HepG2 (cell line): ENCODE measurements at regions not wholly inside any gene's neighbourhood (a gene's known extent, or its start where the extent isn't known, plus 50 kb on each side); places are given as distances from the start of the nearest gene placed in this dataset.

Source experiments
- ATAC-seq: fragments of 200-7000 bp; cut with Tn5 transposase; 3 replicates; pipeline ENCODE4 v1.9.1; 2020; ENCODE audit warnings: mild to moderate bottlenecking, moderate library complexity
- BruUV-seq: library from RNA; stranded (reverse); fragments of 400-500 nt; replicated peaks from 2 replicates; lab custom pipeline; 2021; lab: Mats Ljungman, UMichigan
- CTCF ChIA-PET: fragments of 300-600 bp; formaldehyde crosslinking; extraction: SDS; loops from one replicate; lab custom pipeline; 2021; ENCODE audit warnings: low total read pairs, inconsistent platforms, low intra/inter-chr PET ratio; lab: Yijun Ruan, JAX
- POLR2A ChIA-PET: fragments of 350-600 bp; sonication (Branson Sonifier 250); formaldehyde crosslinking; loops from one replicate; lab custom pipeline; 2020; ENCODE audit warnings: antibody characterized with exemption, inconsistent platforms; lab: Yijun Ruan, JAX
- DNase-seq: peaks from one replicate; pipeline ENCODE4 v3.0.0-alpha.2; 2015; ENCODE audit warnings: low spot score
- FAIRE-seq: peaks from 3 replicates; lab custom pipeline; 2011; peaks lifted over from hg19 to GRCh38; lab: Jason Lieb, UNC
- H2AFZ ChIP-seq: one replicate; pipeline ENCODE4 v1.6.1; 2011; ENCODE audit warnings: low read length, inconsistent platforms
- H3K27ac ChIP-seq: fragments of 300-600 bp; 3 replicates; pipeline ENCODE4 v1.8.0; 2011; ENCODE audit warnings: mixed run types, mild to moderate bottlenecking, mixed read lengths, low read length, inconsistent platforms; ENCODE audit not compliant: insufficient read depth; ENCODE audit errors: extremely low read length
- H3K27me3 ChIP-seq, 2 experiments: fragments of 200-600 bp in 1 of 2; 2 replicates in 1 of 2; 3 replicates in 1 of 2; pipeline versions ENCODE4 v1.6.0 to v1.8.0; 2011; ENCODE audit warnings: low read length in 2 of 2, mild to moderate bottlenecking in 2 of 2, moderate library complexity in 2 of 2, inconsistent platforms in 1 of 2; ENCODE audit not compliant: insufficient read depth in 2 of 2, control insufficient read depth in 1 of 2
- H3K36me3 ChIP-seq, 2 experiments: fragments of 200-600 bp in 1 of 2; replicated peaks in 1 of 2; 2 replicates in 1 of 2; 3 replicates in 1 of 2; pipeline versions ENCODE4 v1.5.1 to v1.8.0; 2011; ENCODE audit warnings: low read length in 2 of 2, inconsistent platforms in 1 of 2; ENCODE audit not compliant: insufficient read depth in 2 of 2, control insufficient read depth in 1 of 2
- H3K4me1 ChIP-seq: 2 replicates; pipeline ENCODE4 v1.5.1; 2012; ENCODE audit warnings: low read length, inconsistent platforms; ENCODE audit not compliant: insufficient read depth
- H3K4me2 ChIP-seq: 2 replicates; pipeline ENCODE4 v1.6.0; 2011; ENCODE audit warnings: low read depth, low read length, inconsistent platforms
- H3K4me3 ChIP-seq, 3 experiments: fragments of 200-600 bp in 1 of 3; sonication (generic), shearing (Covaris generic) in 1 of 3; replicated peaks in 1 of 3; 2 replicates each; pipeline ENCODE4 v1.5.1; 2011 to 2016; ENCODE audit warnings: low read length in 3 of 3, inconsistent platforms in 2 of 3, low read depth in 2 of 3, mild to moderate bottlenecking in 2 of 3, control low read depth in 1 of 3, mixed read lengths in 1 of 3; ENCODE audit not compliant: insufficient read depth in 1 of 3
- H3K79me2 ChIP-seq: one replicate; pipeline ENCODE4 v1.6.1; 2011; ENCODE audit warnings: low read length, inconsistent platforms; ENCODE audit not compliant: insufficient read depth
- H3K9ac ChIP-seq: 2 replicates; pipeline ENCODE4 v1.6.0; 2011; ENCODE audit warnings: mild to moderate bottlenecking, low read depth, low read length, inconsistent platforms; ENCODE audit not compliant: insufficient read depth
- H3K9me3 ChIP-seq: 2 replicates; pipeline ENCODE4 v1.5.1; 2012; ENCODE audit warnings: mild to moderate bottlenecking, low read length
- H4K20me1 ChIP-seq: 2 replicates; pipeline ENCODE4 v1.6.0; 2011; ENCODE audit warnings: inconsistent platforms, mild to moderate bottlenecking, low read length, moderate library complexity; ENCODE audit not compliant: insufficient read depth
- ATF7 ChIP-seq, 2 experiments: fragments of 450-650 bp in 1 of 2; sonication (generic) in 1 of 2; formaldehyde crosslinking in 1 of 2; IDR thresholded peaks; 2 replicates each; pipeline versions ENCODE4 v1.4.0 to v1.6.1; 2016 to 2020; ENCODE audit warnings: antibody characterized with exemption in 1 of 2, mild to moderate bottlenecking in 1 of 2, missing genetic modification reagents in 1 of 2
- CAMTA2 ChIP-seq: sonication (generic); formaldehyde crosslinking; IDR thresholded peaks from 2 replicates; pipeline ENCODE4 v1.4.0; 2020; ENCODE audit warnings: mild to moderate bottlenecking, missing genetic modification reagents, borderline replicate concordance
- KLF9 ChIP-seq: IDR thresholded peaks from 2 replicates; pipeline ENCODE4 v1.6.1; 2016; ENCODE audit warnings: low read depth
- NFYB ChIP-seq: sonication (generic); formaldehyde crosslinking; IDR thresholded peaks from 2 replicates; pipeline ENCODE4 v1.4.0; 2020; ENCODE audit warnings: missing genetic modification reagents
- NR2F2 ChIP-seq: IDR thresholded peaks from 2 replicates; pipeline ENCODE4 v1.6.1; 2012; ENCODE audit warnings: low read depth, inconsistent platforms, borderline replicate concordance
- SMARCE1 ChIP-seq: fragments of 450-650 bp; IDR thresholded peaks from 2 replicates; pipeline ENCODE4 v1.6.1; 2017; ENCODE audit warnings: borderline replicate concordance
- ZNF3 ChIP-seq: IDR thresholded peaks from 2 replicates; pipeline ENCODE4 v1.7.0; 2017; ENCODE audit warnings: inconsistent platforms
- ZNF619 ChIP-seq: sonication (generic); formaldehyde crosslinking; IDR thresholded peaks from 2 replicates; pipeline ENCODE4 v1.4.0; 2020; ENCODE audit warnings: mild to moderate bottlenecking, missing genetic modification reagents
- ZNF878 ChIP-seq: sonication (generic); formaldehyde crosslinking; IDR thresholded peaks from 2 replicates; pipeline ENCODE4 v1.8.1; 2023; ENCODE audit warnings: mild to moderate bottlenecking, missing genetic modification reagents, moderate library complexity
- ZSCAN21 ChIP-seq: sonication (generic); formaldehyde crosslinking; IDR thresholded peaks from 2 replicates; pipeline ENCODE4 v1.8.0; 2022; ENCODE audit warnings: mild to moderate bottlenecking, missing genetic modification reagents, moderate library complexity, borderline replicate concordance
- in situ Hi-C: cut with HindIII; loops from 2 replicates; pipeline ENCODE4 v1.10.0; 2017; ENCODE audit warnings: low pct_unique_long_range_greater_than_20kb; ENCODE audit not compliant: extremely low pct_ligation_motif_present
- intact Hi-C: fragments of 100-400 bp; cut with micrococcal nuclease; formaldehyde crosslinking; loops from one replicate; pipeline ENCODE4 v1.10.0; 2022; ENCODE audit not compliant: unreplicated experiment
- TF ChIP-seq, protein P1 (sequence below): sonication (generic); formaldehyde crosslinking; conservative IDR thresholded peaks from 2 replicates; pipeline ENCODE4 v1.4.0; 2020; ENCODE audit warnings: missing genetic modification reagents
- TF ChIP-seq, protein P2 (sequence below): sonication (generic); formaldehyde crosslinking; IDR thresholded peaks from 2 replicates; pipeline ENCODE4 v1.4.0; 2020; ENCODE audit warnings: missing genetic modification reagents
- TF ChIP-seq, protein P3 (sequence below): sonication (generic); formaldehyde crosslinking; IDR thresholded peaks from 2 replicates; pipeline ENCODE4 v1.4.0; 2020; ENCODE audit warnings: mild to moderate bottlenecking, missing genetic modification reagents
- TF ChIP-seq, protein P4 (sequence below): sonication (generic); formaldehyde crosslinking; IDR thresholded peaks from 2 replicates; pipeline ENCODE4 v1.8.0; 2022; ENCODE audit warnings: mild to moderate bottlenecking, missing genetic modification reagents
- TF ChIP-seq, protein P5 (sequence below): sonication (generic); formaldehyde crosslinking; IDR thresholded peaks from 2 replicates; pipeline ENCODE4 v1.4.0; 2020; ENCODE audit warnings: missing genetic modification reagents

DNA sequence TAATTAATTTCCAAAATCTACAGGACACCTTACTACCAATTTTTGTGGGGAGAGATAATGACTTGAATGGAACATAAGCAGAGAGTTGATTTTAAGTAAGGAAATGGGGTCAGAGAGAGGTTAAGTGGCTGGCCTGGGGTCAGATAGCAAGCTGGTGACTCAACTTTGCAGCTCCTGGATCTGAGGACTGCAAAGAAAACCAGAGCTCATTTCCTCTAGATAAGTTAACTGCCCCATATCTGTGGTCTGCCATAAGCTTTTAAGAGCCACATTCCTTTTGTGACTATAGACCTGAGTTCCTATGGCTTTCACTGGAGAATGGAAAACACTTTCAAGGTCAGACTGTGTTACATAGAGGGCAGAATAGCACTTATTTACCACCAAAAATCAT, 201.2 kb upstream of the PRICKLE1 start:
- no peak for ATAC-seq
- no peak overlapping the region for H3K27ac ChIP-seq

More for the DNA sequence above, 201.2 kb upstream of the PRICKLE1 start:
- intact Hi-C loops = no loop called here
- no peaks in the 10 kb centered on the region for H3K4me1 ChIP-seq
- no peak for DNase-seq
- in situ Hi-C loops = no loop called here
- no peaks in the 10 kb centered on the region for H4K20me1 ChIP-seq
- H3K4me3 ChIP-seq = no peak overlapping the region
- H3K27me3 ChIP-seq = no peaks in the 10 kb centered on the region
- H3K9me3 ChIP-seq = no peaks in the 10 kb centered on the region
- ChIA-PET POLR2A (no interaction called here), CTCF (no interaction called here)
- H3K79me2 ChIP-seq = no peaks in the 10 kb centered on the region
- H3K36me3 ChIP-seq = no peaks in the 10 kb centered on the region
- no peak overlapping the region for H3K4me2 ChIP-seq
- no peak for FAIRE-seq
- H3K9ac ChIP-seq = no peak overlapping the region
- H2AFZ ChIP-seq = no peak overlapping the region
- TF ChIP-seq, protein P1, sequence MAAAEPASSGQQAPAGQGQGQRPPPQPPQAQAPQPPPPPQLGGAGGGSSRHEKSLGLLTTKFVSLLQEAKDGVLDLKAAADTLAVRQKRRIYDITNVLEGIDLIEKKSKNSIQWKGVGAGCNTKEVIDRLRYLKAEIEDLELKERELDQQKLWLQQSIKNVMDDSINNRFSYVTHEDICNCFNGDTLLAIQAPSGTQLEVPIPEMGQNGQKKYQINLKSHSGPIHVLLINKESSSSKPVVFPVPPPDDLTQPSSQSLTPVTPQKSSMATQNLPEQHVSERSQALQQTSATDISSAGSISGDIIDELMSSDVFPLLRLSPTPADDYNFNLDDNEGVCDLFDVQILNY (CRISPR knock-in tag) = no peak
- TF ChIP-seq CAMTA2 (CRISPR knock-in tag) (no peak), ZNF878 (CRISPR knock-in tag) (no peak), SMARCE1 (no peak), ATF7 (IDR thresholded peaks at IDR 0.05) (no peak), ATF7 (CRISPR knock-in tag; IDR thresholded peaks at IDR 0.05) (no peak), ZSCAN21 (CRISPR knock-in tag) (no peak), NR2F2 (no peak), NFYB (CRISPR knock-in tag) (no peak), ZNF3 (CRISPR knock-in tag) (no peak), KLF9 (no peak), ZNF619 (CRISPR knock-in tag) (no peak)
- TF ChIP-seq, protein P2, sequence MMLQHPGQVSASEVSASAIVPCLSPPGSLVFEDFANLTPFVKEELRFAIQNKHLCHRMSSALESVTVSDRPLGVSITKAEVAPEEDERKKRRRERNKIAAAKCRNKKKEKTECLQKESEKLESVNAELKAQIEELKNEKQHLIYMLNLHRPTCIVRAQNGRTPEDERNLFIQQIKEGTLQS (CRISPR knock-in tag) = no peak
- TF ChIP-seq, protein P3, sequence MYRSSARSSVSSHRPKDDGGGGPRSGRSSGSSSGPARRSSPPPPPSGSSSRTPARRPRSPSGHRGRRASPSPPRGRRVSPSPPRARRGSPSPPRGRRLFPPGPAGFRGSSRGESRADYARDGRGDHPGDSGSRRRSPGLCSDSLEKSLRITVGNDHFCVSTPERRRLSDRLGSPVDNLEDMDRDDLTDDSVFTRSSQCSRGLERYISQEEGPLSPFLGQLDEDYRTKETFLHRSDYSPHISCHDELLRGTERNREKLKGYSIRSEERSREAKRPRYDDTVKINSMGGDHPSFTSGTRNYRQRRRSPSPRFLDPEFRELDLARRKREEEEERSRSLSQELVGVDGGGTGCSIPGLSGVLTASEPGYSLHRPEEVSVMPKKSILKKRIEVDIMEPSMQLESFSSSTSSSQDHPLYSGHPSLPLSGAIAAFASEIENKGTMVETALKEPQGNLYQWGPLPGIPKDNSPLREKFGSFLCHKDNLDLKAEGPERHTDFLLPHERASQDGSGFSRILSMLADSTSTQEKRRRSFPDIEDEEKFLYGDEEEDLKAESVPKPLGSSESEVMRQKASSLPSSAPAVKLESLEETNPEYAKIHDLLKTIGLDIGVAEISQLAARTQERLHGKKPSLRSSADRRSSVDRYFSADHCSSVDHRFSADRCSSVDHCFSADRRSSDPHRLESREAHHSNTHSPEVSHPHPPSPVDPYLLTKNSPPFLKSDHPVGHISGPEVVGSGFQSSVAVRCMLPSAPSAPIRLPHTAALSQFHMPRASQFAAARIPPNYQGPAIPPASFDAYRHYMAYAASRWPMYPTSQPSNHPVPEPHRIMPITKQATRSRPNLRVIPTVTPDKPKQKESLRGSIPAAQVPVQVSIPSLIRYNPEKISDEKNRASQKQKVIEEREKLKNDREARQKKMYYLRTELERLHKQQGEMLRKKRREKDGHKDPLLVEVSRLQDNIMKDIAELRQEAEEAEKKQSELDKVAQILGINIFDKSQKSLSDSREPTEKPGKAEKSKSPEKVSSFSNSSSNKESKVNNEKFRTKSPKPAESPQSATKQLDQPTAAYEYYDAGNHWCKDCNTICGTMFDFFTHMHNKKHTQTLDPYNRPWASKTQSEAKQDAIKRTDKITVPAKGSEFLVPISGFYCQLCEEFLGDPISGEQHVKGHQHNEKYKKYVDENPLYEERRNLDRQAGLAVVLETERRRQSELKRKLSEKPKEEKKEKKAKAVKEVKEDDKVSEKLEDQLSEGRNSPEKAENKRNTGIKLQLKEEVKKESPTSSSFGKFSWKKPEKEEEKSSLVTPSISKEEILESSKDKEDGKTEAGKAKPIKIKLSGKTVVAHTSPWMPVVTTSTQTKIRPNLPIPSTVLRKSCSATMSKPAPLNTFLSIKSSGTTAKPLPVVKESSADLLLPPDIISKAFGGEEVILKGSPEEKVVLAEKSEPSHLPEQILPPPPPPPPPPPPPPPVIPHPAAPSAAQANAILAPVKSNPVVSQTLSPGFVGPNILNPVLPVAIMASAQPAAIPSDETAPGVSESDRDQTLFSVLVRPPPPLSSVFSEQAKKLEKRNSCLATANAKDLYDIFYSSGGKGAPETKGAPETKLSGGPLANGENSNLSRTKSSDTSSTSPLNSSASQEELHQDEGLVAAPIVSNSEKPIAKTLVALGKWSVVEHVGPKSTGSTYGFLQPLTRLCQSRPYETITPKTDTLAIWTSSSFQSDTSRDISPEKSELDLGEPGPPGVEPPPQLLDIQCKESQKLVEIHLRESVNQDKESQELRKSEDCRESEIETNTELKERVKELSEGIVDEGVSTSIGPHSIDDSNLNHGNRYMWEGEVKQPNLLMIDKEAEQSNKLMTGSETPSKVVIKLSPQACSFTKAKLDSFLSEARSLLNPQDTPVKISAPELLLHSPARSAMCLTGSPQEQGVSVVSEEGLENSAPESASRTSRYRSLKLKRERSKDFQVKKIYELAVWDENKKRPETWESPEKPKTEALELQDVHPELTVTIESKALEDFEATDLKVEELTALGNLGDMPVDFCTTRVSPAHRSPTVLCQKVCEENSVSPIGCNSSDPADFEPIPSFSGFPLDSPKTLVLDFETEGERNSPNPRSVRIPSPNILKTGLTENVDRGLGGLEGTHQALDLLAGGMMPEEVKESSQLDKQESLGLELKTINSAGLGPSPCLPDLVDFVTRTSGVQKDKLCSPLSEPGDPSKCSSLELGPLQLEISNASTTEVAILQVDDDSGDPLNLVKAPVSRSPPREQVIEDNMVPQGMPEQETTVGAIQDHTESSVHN (CRISPR knock-in tag) = no peak
- TF ChIP-seq, protein P4, sequence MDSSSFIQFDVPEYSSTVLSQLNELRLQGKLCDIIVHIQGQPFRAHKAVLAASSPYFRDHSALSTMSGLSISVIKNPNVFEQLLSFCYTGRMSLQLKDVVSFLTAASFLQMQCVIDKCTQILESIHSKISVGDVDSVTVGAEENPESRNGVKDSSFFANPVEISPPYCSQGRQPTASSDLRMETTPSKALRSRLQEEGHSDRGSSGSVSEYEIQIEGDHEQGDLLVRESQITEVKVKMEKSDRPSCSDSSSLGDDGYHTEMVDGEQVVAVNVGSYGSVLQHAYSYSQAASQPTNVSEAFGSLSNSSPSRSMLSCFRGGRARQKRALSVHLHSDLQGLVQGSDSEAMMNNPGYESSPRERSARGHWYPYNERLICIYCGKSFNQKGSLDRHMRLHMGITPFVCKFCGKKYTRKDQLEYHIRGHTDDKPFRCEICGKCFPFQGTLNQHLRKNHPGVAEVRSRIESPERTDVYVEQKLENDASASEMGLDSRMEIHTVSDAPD (CRISPR knock-in tag) = no peak
- TF ChIP-seq, protein P5, sequence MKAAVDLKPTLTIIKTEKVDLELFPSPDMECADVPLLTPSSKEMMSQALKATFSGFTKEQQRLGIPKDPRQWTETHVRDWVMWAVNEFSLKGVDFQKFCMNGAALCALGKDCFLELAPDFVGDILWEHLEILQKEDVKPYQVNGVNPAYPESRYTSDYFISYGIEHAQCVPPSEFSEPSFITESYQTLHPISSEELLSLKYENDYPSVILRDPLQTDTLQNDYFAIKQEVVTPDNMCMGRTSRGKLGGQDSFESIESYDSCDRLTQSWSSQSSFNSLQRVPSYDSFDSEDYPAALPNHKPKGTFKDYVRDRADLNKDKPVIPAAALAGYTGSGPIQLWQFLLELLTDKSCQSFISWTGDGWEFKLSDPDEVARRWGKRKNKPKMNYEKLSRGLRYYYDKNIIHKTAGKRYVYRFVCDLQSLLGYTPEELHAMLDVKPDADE (CRISPR knock-in tag) = no peak
- no TSS peak for BruUV-seq
